ENCODE measurements at regions not wholly inside any gene's neighbourhood (a gene's known extent, or its start where the extent isn't known, plus 50 kb on each side); places are given as distances from the start of the nearest gene placed in this dataset.
"Not testable (repeated sequence)": the region's sequence is repeated elsewhere in the genome, so short reads cannot be mapped to it uniquely, and the experiment has no call there.

DNA sequence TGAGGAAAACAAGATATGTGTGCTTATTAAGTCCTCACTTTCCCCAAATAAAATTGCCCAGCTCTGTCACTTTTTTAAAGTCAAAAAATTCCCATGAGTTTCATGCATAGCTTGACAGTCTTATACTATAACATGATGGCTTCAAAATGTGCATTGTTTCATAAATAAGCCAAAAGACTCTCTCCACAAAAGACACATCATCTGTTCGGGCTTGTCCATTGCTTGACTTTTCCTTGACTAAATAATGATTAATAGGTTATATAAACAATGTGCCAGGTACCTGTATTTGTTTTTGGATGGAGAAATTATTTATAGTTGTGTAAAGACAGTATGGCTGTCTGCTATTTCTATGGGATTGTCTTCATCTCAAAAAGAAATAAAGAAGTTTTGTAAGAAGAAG, 329.2 kb upstream of the KLF3 start:
- H2AK9ac ChIP-seq (replicated peaks; ENCODE audit: low read depth, low read length, poor library complexity) = no peak overlapping the region
- no peak overlapping the region for H3K9ac ChIP-seq (ENCODE audit: low read depth, low read length)
- H3K4me3 ChIP-seq (ENCODE audit: insufficient read depth, low read depth, low read length) = no peak overlapping the region
- no peak overlapping the region for H4K91ac ChIP-seq (ENCODE audit: insufficient read depth, low read depth, low read length)
- in situ Hi-C loops (cut with MboI; ENCODE audit: low sequenced_read_pairs) (no loop called here), dilution Hi-C loops (cut with HindIII; ENCODE audit: low sequenced_read_pairs, unreplicated experiment) (no loop called here), intact Hi-C loops (cut with micrococcal nuclease) (no loop called here)
- H3K4me2 ChIP-seq (ENCODE audit: low read depth, low read length) = no peak overlapping the region
- no peak overlapping the region for H2AFZ ChIP-seq (replicated peaks; ENCODE audit: low read length, poor library complexity)
- H4K5ac ChIP-seq (ENCODE audit: low read depth, low read length) = no peak overlapping the region
- H2BK15ac ChIP-seq (ENCODE audit: low read depth, low read length) = no peak overlapping the region
- H3K9me1 ChIP-seq (ENCODE audit: insufficient read depth, low read length) = no peaks in the 10 kb centered on the region
- CTCF ChIA-PET = no interaction called here
- H2BK5ac ChIP-seq (ENCODE audit: low read depth, low read length, poor library complexity, severe bottlenecking) = no peak overlapping the region
- POLR2A ChIA-PET (ENCODE audit: unreplicated experiment) = no interaction called here
- H3K4ac ChIP-seq (ENCODE audit: low read depth, low read length) = no peak overlapping the region
- no peak overlapping the region for H2BK120ac ChIP-seq (ENCODE audit: low read depth, low read length)
- no peak overlapping the region for H4K8ac ChIP-seq (ENCODE audit: low read depth in 2 of 2, low read length in 2 of 2)
- H3K27ac ChIP-seq (ENCODE audit: insufficient read depth, low read length) = no peak overlapping the region
- no peak overlapping the region for H3K18ac ChIP-seq (ENCODE audit: low read depth, low read length)
- H3K56ac ChIP-seq (ENCODE audit: extremely low read depth, insufficient read depth, low read length) = no peak overlapping the region
- WGBS, 2 experiments (ENCODE audit: extremely low coverage in 2 of 2, insufficient read length in 1 of 2) = no CpG with 5 or more reads among the region's 1 CpG
- no peak overlapping the region for H2BK20ac ChIP-seq (ENCODE audit: low read depth, low read length)
- no peak overlapping the region for H2AK5ac ChIP-seq (ENCODE audit: low read depth, low read length)
- H4K20me1 ChIP-seq (ENCODE audit: insufficient read depth, low read length) = no peaks in the 10 kb centered on the region
- H3K79me1 ChIP-seq (ENCODE audit: low read depth in 1 of 2, low read length in 2 of 2) = no peaks in the 10 kb centered on the region
- BruUV-seq (replicated peaks) = no TSS peak
- ATAC-seq (ENCODE audit: low read depth) (no peak), DNase-seq (no peak)
- H3K14ac ChIP-seq (replicated peaks; ENCODE audit: low read depth, low read length) = no peak overlapping the region
- H3K27me3 ChIP-seq (ENCODE audit: control insufficient read depth, insufficient read depth, low read length) = peaks cover 11% of the 10 kb centered on the region
- no peaks in the 10 kb centered on the region for H3K36me3 ChIP-seq (ENCODE audit: control insufficient read depth, insufficient read depth, low read length)
- H3K9me3 ChIP-seq (ENCODE audit: control insufficient read depth, insufficient read depth, low read length) = peaks cover 5% of the 10 kb centered on the region
- no peak overlapping the region for H3K23ac ChIP-seq (ENCODE audit: low read depth, low read length)
- TF ChIP-seq RFX5 (IDR thresholded peaks at IDR 0.05; ENCODE audit: low read depth, low read length) (no peak), FOS (IDR thresholded peaks at IDR 0.05; ENCODE audit: low read depth, low read length) (no peak), RCOR1 (IDR thresholded peaks at IDR 0.05; ENCODE audit: insufficient replicate concordance, low read length) (no peak), POLR2A (IDR thresholded peaks at IDR 0.05; ENCODE audit: low read depth, low read length) (no peak), NFE2L2 (IDR thresholded peaks at IDR 0.05; ENCODE audit: low read depth, low read length) (no peak), SMC3 (IDR thresholded peaks at IDR 0.05; ENCODE audit: low read depth, low read length) (no peak)
- TF ChIP-seq, protein P1, sequence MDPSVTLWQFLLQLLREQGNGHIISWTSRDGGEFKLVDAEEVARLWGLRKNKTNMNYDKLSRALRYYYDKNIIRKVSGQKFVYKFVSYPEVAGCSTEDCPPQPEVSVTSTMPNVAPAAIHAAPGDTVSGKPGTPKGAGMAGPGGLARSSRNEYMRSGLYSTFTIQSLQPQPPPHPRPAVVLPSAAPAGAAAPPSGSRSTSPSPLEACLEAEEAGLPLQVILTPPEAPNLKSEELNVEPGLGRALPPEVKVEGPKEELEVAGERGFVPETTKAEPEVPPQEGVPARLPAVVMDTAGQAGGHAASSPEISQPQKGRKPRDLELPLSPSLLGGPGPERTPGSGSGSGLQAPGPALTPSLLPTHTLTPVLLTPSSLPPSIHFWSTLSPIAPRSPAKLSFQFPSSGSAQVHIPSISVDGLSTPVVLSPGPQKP (IDR thresholded peaks at IDR 0.05; ENCODE audit: borderline replicate concordance, low read depth, low read length) = no peak
- H3K4me1 ChIP-seq (ENCODE audit: control insufficient read depth, insufficient read depth, low read length) = no peaks in the 10 kb centered on the region

DNA sequence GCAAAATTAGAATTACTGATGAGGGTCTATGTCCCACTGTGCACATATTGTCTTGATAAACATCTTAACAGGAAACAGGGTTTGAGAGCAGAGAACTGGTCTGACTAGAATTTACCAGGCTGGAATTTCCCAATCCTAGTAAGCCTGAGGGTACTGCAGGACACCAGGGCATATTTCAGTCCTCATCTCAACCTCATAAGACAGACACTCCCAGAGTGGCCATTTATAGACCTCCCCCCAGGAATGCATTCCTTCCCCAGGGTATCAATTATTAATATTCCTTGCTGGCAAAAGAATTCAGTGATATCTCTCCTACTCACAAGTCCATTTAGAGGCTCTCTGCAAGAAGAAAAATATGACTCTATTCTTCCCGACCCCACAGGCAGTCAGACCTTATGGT, 325.1 kb upstream of the KLF3 start:
- H3K9me1 ChIP-seq (ENCODE audit: insufficient read depth, low read length); H2BK120ac ChIP-seq (ENCODE audit: low read depth, low read length); H2BK15ac ChIP-seq (ENCODE audit: low read depth, low read length); DNase-seq; CTCF ChIA-PET; H3K23ac ChIP-seq (ENCODE audit: low read depth, low read length); H3K4me1 ChIP-seq (ENCODE audit: control insufficient read depth, insufficient read depth, low read length); H3K14ac ChIP-seq (replicated peaks; ENCODE audit: low read depth, low read length); H2BK20ac ChIP-seq (ENCODE audit: low read depth, low read length); H4K91ac ChIP-seq (ENCODE audit: insufficient read depth, low read depth, low read length); BruUV-seq (replicated peaks); H3K79me1 ChIP-seq (ENCODE audit: low read depth in 1 of 2, low read length in 2 of 2); H2AK5ac ChIP-seq (ENCODE audit: low read depth, low read length); H4K8ac ChIP-seq (ENCODE audit: low read depth in 2 of 2, low read length in 2 of 2); H3K9ac ChIP-seq (ENCODE audit: low read depth, low read length); H3K4ac ChIP-seq (ENCODE audit: low read depth, low read length); H3K18ac ChIP-seq (ENCODE audit: low read depth, low read length); H2BK5ac ChIP-seq (ENCODE audit: low read depth, low read length, poor library complexity, severe bottlenecking); POLR2A ChIA-PET (ENCODE audit: unreplicated experiment); H3K4me3 ChIP-seq (ENCODE audit: insufficient read depth, low read depth, low read length); H3K27ac ChIP-seq (ENCODE audit: insufficient read depth, low read length); dilution Hi-C loops (cut with HindIII; ENCODE audit: low sequenced_read_pairs, unreplicated experiment); H4K20me1 ChIP-seq (ENCODE audit: insufficient read depth, low read length); H2AK9ac ChIP-seq (replicated peaks; ENCODE audit: low read depth, low read length, poor library complexity); H3K36me3 ChIP-seq (ENCODE audit: control insufficient read depth, insufficient read depth, low read length); H3K56ac ChIP-seq (ENCODE audit: extremely low read depth, insufficient read depth, low read length); ATAC-seq (ENCODE audit: low read depth); H3K27me3 ChIP-seq (ENCODE audit: control insufficient read depth, insufficient read depth, low read length); in situ Hi-C loops (cut with MboI; ENCODE audit: low sequenced_read_pairs); intact Hi-C loops (cut with micrococcal nuclease); H4K5ac ChIP-seq (ENCODE audit: low read depth, low read length); H2AFZ ChIP-seq (replicated peaks; ENCODE audit: low read length, poor library complexity); H3K4me2 ChIP-seq (ENCODE audit: low read depth, low read length); H3K9me3 ChIP-seq (ENCODE audit: control insufficient read depth, insufficient read depth, low read length): not testable (repeated sequence)
- WGBS, 2 experiments (ENCODE audit: extremely low coverage in 2 of 2, insufficient read length in 1 of 2) = no CpG with 5 or more reads among the region's 1 CpG

Measured in IMR-90 (cell line).